H54 (cell line): ENCODE measurements at regions not wholly inside any gene's neighbourhood (a gene's known extent, or its start where the extent isn't known, plus 50 kb on each side); places are given as distances from the start of the nearest gene placed in this dataset.

Experiments
- DNase-seq: peaks from one replicate; pipeline ENCODE4 v3.0.0; 2011; ENCODE audit warnings: low spot score, mixed read lengths; ENCODE audit not compliant: insufficient read length
- FAIRE-seq: peaks from 3 replicates; lab custom pipeline; 2011; peaks lifted over from hg19 to GRCh38; lab: Jason Lieb, UNC
- POLR2A ChIP-seq: IDR thresholded peaks from 2 replicates; pipeline ENCODE4 v1.6.1; 2011; ENCODE audit warnings: low read depth, mild to moderate bottlenecking, low read length

DNA sequence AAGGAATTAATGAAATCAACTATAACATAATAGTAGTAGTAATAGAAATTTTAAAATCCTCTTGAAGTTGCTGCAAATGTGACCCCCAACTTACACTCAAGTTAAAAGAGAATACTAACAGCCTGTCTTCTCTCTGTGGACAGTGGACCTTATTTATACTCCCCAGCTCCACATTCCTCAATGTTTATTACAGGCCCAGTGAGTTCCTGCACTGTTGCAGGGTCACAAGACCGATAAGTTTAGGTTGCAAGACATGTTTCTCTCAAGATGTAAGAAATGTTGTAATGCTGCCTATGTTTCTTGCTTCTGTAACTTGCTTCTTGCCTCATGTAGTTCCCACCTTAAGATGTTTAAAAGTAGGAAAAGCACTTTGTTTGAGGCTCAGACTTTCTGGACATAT, 888.1 kb downstream of the PDCD6IP start:
- DNase-seq, result no peak

GRCh38 chr3:34687671-34688070, 889.2 kb downstream of the PDCD6IP start:
- TF ChIP-seq POLR2A, result no peak
- FAIRE-seq, result no peak
- no peak for DNase-seq

More for the DNA sequence above, 888.1 kb downstream of the PDCD6IP start:
- FAIRE-seq, result no peak
- no peak for TF ChIP-seq POLR2A

DNA sequence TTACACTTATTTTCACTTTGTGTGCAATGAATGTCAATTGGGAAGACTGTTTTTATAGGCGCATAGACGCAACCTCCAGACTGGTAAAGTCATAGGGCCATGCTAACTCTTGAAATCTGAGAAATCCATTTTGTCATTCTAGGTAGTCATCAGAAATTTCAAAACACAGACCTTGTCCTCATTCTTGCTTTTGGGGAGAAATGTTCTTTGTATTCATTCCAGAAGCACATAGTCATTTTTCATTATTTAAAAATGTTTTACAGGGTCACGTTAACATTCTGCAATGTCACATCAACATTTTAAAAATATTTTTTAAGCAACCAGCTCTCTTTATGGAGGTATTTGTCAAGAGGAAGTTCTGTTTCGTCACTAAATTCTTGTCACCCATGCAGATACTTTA, 898.4 kb downstream of the PDCD6IP start:
- DNase-seq, result no peak
- no peak for TF ChIP-seq POLR2A
- no peak for FAIRE-seq

- TF ChIP-seq POLR2A, result no peak
- no peak for DNase-seq
- FAIRE-seq, result no peak
Measured at GRCh38 chr3:34703053-34703452, 904.6 kb downstream of the PDCD6IP start.

DNA sequence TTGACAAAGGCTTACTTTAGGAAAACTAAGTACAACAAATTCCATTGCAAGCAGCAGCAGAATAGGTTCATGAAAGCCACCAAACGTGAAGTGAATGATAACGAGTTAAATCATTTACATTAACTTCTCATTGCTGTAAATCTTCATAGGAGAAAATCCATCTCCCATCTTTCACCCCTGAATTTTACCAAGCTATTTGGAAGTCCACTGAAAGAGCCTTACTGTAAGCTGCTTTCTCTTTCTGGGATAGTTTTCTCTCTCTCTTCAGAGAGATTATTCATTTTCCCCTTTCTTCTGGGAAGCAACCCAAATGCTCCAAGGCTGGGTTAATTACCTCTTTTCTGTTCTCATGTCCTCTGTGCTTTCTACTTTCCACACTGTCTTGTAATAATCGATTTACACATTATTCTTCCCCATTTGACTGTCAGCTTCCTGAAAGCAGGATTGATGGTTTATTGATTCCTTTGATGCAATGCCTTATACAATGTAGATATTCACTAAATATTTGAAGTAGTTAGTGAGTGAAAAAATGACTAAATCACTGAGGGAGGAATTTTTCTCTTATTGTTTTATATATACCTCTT, 914.3 kb upstream of the ARPP21 start:
- no peak for FAIRE-seq
- no peak for DNase-seq
- TF ChIP-seq POLR2A, result no peak

- FAIRE-seq, result no peak
- TF ChIP-seq POLR2A, result no peak
- no peak for DNase-seq
Measured at GRCh38 chr3:34725774-34726173, 913.6 kb upstream of the ARPP21 start.

- FAIRE-seq (no peak), DNase-seq (no peak)
- TF ChIP-seq POLR2A, result no peak
Measured at GRCh38 chr3:34727700-34728099, 911.6 kb upstream of the ARPP21 start.

GRCh38 chr3:34742151-34742550, 897.2 kb upstream of the ARPP21 start:
- TF ChIP-seq POLR2A, result no peak
- FAIRE-seq, result no peak
- no peak for DNase-seq

DNA sequence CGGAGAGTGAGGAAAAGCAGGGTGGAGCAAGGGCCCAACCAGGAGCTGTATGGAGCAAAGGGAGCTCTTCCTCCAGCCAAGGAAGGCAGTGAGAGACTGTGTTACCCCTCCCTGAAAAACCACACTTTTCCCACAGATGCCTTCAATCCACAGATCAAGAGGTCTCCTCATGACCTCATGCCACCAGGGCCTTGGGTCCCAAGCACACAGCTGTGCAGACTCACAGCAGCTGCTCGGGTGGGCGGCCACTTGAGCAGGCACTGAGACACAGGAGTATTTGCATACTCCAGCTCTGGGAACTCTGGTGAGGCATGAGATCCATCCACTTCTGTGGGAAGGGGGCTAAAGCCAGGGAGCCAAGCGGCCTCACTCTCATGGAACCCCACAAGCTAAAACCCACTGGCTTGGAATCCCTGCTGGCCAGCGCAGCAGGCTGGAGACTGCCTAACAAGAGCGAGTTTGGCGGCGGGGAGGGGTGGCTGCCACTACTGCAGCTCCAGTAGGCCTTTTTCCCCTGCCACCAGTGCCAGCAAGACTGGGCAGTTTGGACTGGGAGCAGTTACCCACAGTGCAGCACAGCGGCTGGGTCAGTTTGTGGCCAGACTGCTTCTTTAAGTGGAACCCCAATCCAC, 880.6 kb upstream of the ARPP21 start:
- no peak for TF ChIP-seq POLR2A
- no peak for FAIRE-seq

GRCh38 chr3:34777386-34777785, 861.9 kb upstream of the ARPP21 start:
- DNase-seq (no peak), FAIRE-seq (no peak)
- no peak for TF ChIP-seq POLR2A

More for the DNA sequence above, 880.6 kb upstream of the ARPP21 start:
- no peak for DNase-seq

DNA sequence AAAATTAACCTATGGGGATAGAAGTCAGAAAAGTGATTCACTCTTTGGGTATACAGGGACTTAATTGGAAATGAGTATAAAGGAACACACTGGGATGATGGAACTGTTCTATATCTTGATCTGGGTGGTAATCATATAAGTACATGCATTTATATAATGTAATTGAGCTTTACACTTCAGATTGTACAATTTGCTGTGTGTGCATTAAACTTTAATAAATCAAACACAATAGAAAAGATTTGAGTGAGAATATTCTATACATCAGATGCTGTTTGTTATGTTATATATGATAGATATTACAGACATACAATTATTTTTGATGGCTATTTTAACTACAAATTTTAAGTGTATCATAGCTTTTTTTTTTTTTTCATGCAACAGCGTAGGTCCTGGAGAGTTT, 860.2 kb upstream of the ARPP21 start:
- no peak for TF ChIP-seq POLR2A
- no peak for FAIRE-seq
- no peak for DNase-seq

GRCh38 chr3:34780294-34780693, 859.0 kb upstream of the ARPP21 start:
- no peak for TF ChIP-seq POLR2A
- FAIRE-seq, result no peak
- no peak for DNase-seq

GRCh38 chr3:34780973-34781372, 858.4 kb upstream of the ARPP21 start:
- DNase-seq, result no peak
- FAIRE-seq, result no peak
- TF ChIP-seq POLR2A, result no peak

- DNase-seq (no peak), FAIRE-seq (no peak)
- TF ChIP-seq POLR2A, result no peak
Measured at GRCh38 chr3:34782871-34783270, 856.5 kb upstream of the ARPP21 start.

GRCh38 chr3:34783876-34784275, 855.4 kb upstream of the ARPP21 start:
- DNase-seq (no peak), FAIRE-seq (no peak)
- no peak for TF ChIP-seq POLR2A
